ENCODE measurements at regions not wholly inside any gene's neighbourhood (a gene's known extent, or its start where the extent isn't known, plus 50 kb on each side); places are given as distances from the start of the nearest gene placed in this dataset.

DNA sequence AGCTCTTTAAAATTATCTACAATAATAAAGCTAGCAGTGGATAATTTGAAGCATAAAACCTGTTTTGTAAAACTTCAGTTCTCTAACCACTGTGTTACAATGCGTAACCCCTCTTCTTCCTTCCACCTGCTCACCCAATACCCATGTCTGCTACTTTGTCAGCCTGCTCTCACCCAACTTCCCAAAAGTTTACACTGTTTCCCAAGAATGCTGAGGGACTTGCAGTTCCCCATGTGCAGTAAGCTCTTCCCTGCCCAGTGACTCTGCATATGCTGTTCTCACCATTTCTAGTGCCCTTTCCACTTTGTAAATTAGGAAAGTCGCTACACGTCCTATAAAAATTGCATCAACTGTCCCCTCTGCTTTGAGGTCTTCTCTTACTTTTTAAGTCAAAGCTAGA lies 315.9 kb upstream of the SEMA6D start:
- TF ChIP-seq, protein P1, sequence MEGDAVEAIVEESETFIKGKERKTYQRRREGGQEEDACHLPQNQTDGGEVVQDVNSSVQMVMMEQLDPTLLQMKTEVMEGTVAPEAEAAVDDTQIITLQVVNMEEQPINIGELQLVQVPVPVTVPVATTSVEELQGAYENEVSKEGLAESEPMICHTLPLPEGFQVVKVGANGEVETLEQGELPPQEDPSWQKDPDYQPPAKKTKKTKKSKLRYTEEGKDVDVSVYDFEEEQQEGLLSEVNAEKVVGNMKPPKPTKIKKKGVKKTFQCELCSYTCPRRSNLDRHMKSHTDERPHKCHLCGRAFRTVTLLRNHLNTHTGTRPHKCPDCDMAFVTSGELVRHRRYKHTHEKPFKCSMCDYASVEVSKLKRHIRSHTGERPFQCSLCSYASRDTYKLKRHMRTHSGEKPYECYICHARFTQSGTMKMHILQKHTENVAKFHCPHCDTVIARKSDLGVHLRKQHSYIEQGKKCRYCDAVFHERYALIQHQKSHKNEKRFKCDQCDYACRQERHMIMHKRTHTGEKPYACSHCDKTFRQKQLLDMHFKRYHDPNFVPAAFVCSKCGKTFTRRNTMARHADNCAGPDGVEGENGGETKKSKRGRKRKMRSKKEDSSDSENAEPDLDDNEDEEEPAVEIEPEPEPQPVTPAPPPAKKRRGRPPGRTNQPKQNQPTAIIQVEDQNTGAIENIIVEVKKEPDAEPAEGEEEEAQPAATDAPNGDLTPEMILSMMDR (conservative IDR thresholded peaks at IDR 0.05 in 1 of 2, IDR thresholded peaks at IDR 0.05 in 1 of 2; ENCODE audit: extremely low read depth in 1 of 2, insufficient read depth in 1 of 2, low read depth in 1 of 2, low read length in 2 of 2), result no peak
- no peak for TF ChIP-seq EZH2 (IDR thresholded peaks at IDR 0.05; ENCODE audit: borderline replicate concordance, low read length)
